Neural cell (in vitro differentiated cells): ENCODE measurements at regions not wholly inside any gene's neighbourhood (a gene's known extent, or its start where the extent isn't known, plus 50 kb on each side); places are given as distances from the start of the nearest gene placed in this dataset.

Experiments
- H2AFZ ChIP-seq: fragments of 200-600, 300-800 bp; sonication (generic), shearing (Covaris generic); 2 replicates; pipeline ENCODE4 v1.6.0; 2014; ENCODE audit warnings: low read depth, mild to moderate bottlenecking, antibody characterized with exemption, low read length, moderate library complexity
- H3F3A ChIP-seq: fragments of 200-600 bp; shearing (Covaris generic); 2 replicates; pipeline ENCODE4 v1.6.1; 2016; ENCODE audit warnings: mild to moderate bottlenecking, moderate library complexity, mixed read lengths, antibody characterized with exemption, low read length; ENCODE audit not compliant: insufficient read depth, poor library complexity, severe bottlenecking
- H3K27ac ChIP-seq: fragments of 200-600, 300-800 bp; sonication (generic), shearing (Covaris generic); 2 replicates; pipeline ENCODE4 v1.5.1; 2014; ENCODE audit warnings: mild to moderate bottlenecking, low read length, moderate library complexity
- H3K27me3 ChIP-seq: fragments of 300-800, 200-600 bp; sonication (generic), shearing (Covaris generic); 2 replicates; pipeline ENCODE4 v1.6.0; 2014; ENCODE audit warnings: mild to moderate bottlenecking, low read depth, low read length, moderate library complexity; ENCODE audit not compliant: insufficient read depth
- H3K36me3 ChIP-seq: fragments of 300-800, 200-600 bp; sonication (generic), shearing (Covaris generic); 2 replicates; pipeline ENCODE4 v1.5.1; 2014; ENCODE audit warnings: mild to moderate bottlenecking, antibody characterized with exemption, low read length, moderate library complexity; ENCODE audit not compliant: insufficient read depth
- H3K4me2 ChIP-seq: fragments of 300-800, 200-600 bp; sonication (generic), shearing (Covaris generic); 2 replicates; pipeline ENCODE4 v1.6.0; 2014; ENCODE audit warnings: mild to moderate bottlenecking, low read length
- H3K4me3 ChIP-seq: fragments of 300-800, 200-600 bp; sonication (generic), shearing (Covaris generic); 2 replicates; pipeline ENCODE4 v1.5.1; 2014; ENCODE audit warnings: mild to moderate bottlenecking, low read length, moderate library complexity
- H3K79me2 ChIP-seq: fragments of 200-600 bp; shearing (Covaris generic); replicated peaks from 2 replicates; pipeline ENCODE4 v1.6.0; 2014; ENCODE audit warnings: mild to moderate bottlenecking, low read length, moderate library complexity; ENCODE audit not compliant: insufficient read depth
- H3K9ac ChIP-seq: fragments of 300-800, 200-600 bp; sonication (generic), shearing (Covaris generic); 2 replicates; pipeline ENCODE4 v1.6.1; 2016; ENCODE audit warnings: mild to moderate bottlenecking, low read length, mixed read lengths
- H3K9me2 ChIP-seq: fragments of 200-600 bp; shearing (Covaris generic); 2 replicates; pipeline ENCODE4 v1.6.1; 2016; ENCODE audit warnings: mild to moderate bottlenecking, low read length, mixed read lengths; ENCODE audit not compliant: insufficient read depth
- H3K9me3 ChIP-seq: fragments of 200-600, 300-800 bp; sonication (generic), shearing (Covaris generic); 2 replicates; pipeline ENCODE4 v1.6.1; 2016; ENCODE audit warnings: mild to moderate bottlenecking, mixed run types, low read length, moderate library complexity, mixed read lengths
- H4K20me1 ChIP-seq: fragments of 200-600 bp; shearing (Covaris generic); 2 replicates; pipeline ENCODE4 v1.6.1; 2016; ENCODE audit warnings: mild to moderate bottlenecking, mixed run types; ENCODE audit not compliant: insufficient read depth
- EP300 ChIP-seq: fragments of 450-650 bp; conservative IDR thresholded peaks from 2 replicates; pipeline ENCODE4 v1.6.1; 2014; ENCODE audit warnings: antibody characterized with exemption, mild to moderate bottlenecking, moderate library complexity; ENCODE audit not compliant: poor library complexity, severe bottlenecking
- EZH2 ChIP-seq: fragments of 200-600, 300-800 bp; shearing (Covaris generic), sonication (generic); IDR thresholded peaks from 2 replicates; pipeline ENCODE4 v1.6.1; 2014; ENCODE audit warnings: antibody characterized with exemption, low read length, borderline replicate concordance, mild to moderate bottlenecking; ENCODE audit not compliant: insufficient read depth, poor library complexity, severe bottlenecking
- MXI1 ChIP-seq: fragments of 450-650 bp; conservative IDR thresholded peaks from 2 replicates; pipeline ENCODE4 v1.6.1; 2014; ENCODE audit warnings: antibody characterized with exemption, mild to moderate bottlenecking; ENCODE audit not compliant: poor library complexity, severe bottlenecking
- POLR2AphosphoS5 ChIP-seq: IDR thresholded peaks from 2 replicates; pipeline ENCODE4 v1.6.1; 2012
- RAD21 ChIP-seq: fragments of 450-650 bp; conservative IDR thresholded peaks from 2 replicates; pipeline ENCODE4 v1.6.1; 2014; ENCODE audit warnings: antibody characterized with exemption, mild to moderate bottlenecking, moderate library complexity
- SMC3 ChIP-seq: fragments of 450-650 bp; conservative IDR thresholded peaks from 2 replicates; pipeline ENCODE4 v1.6.1; 2014; ENCODE audit warnings: antibody characterized with exemption, mild to moderate bottlenecking, moderate library complexity; ENCODE audit not compliant: poor library complexity
- TAF1 ChIP-seq: IDR thresholded peaks from 2 replicates; pipeline ENCODE4 v1.6.1; 2012; ENCODE audit warnings: low read depth
- TF ChIP-seq, protein P1 (sequence below): fragments of 450-650 bp; IDR thresholded peaks from 2 replicates; pipeline ENCODE4 v1.5.1; 2014; ENCODE audit warnings: antibody characterized with exemption, mild to moderate bottlenecking, moderate library complexity; ENCODE audit not compliant: poor library complexity, severe bottlenecking
- TF ChIP-seq, protein P2 (sequence below): IDR thresholded peaks from 2 replicates; pipeline ENCODE4 v1.6.1; 2012; ENCODE audit warnings: borderline replicate concordance

DNA sequence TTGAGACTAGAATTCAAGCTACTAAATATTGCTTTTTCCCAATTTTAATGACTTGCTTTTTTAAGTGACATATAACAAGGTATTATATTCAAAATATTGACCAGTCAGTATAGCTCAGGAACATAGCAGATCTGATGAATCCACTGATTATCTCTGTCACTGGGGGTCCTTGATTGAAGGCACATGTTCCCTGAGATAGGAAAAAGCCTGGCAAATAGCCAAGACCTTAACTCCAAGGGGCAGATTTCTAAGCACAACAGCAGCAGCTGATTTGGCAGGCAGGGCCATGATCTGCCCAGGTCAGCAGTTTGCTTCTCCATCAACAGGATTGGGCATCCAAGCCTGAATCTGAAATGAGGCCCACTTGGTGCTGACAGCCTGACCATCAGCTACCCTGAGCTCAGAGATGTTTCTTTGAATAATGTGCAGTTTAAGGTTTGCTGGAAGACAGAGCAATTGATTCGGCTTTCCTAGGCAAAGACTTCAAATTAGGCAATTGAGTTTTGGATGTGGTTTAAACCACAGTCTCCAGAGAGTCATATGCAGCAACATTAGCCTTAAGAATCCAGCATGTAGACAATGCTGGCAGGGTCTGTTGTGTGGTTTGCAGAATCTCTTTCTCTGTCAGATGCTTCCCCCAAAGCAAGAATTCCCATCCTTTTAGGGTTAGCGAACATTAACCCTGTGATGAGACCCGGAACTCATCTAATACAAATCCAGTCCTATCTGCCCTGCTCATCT lies 352.6 kb downstream of the ADRA2A start:
- Histone ChIP-seq H3K27me3 (no peaks in the 10 kb centered on the region), H3K27ac (no peak overlapping the region), H3K9me2 (no peaks in the 10 kb centered on the region), H3K9me3 (no peaks in the 10 kb centered on the region), H3K79me2 (no peaks in the 10 kb centered on the region), H3K4me3 (no peak overlapping the region), H4K20me1 (no peaks in the 10 kb centered on the region), H3K4me2 (no peak overlapping the region), H3K9ac (no peak overlapping the region), H3K36me3 (no peaks in the 10 kb centered on the region), H3F3A (no peaks in the 10 kb centered on the region), H2AFZ (no peak overlapping the region)
- TF ChIP-seq EP300, result no peak
- no peak for TF ChIP-seq SMC3
- TF ChIP-seq, protein P1, sequence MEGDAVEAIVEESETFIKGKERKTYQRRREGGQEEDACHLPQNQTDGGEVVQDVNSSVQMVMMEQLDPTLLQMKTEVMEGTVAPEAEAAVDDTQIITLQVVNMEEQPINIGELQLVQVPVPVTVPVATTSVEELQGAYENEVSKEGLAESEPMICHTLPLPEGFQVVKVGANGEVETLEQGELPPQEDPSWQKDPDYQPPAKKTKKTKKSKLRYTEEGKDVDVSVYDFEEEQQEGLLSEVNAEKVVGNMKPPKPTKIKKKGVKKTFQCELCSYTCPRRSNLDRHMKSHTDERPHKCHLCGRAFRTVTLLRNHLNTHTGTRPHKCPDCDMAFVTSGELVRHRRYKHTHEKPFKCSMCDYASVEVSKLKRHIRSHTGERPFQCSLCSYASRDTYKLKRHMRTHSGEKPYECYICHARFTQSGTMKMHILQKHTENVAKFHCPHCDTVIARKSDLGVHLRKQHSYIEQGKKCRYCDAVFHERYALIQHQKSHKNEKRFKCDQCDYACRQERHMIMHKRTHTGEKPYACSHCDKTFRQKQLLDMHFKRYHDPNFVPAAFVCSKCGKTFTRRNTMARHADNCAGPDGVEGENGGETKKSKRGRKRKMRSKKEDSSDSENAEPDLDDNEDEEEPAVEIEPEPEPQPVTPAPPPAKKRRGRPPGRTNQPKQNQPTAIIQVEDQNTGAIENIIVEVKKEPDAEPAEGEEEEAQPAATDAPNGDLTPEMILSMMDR, result no peak
- TF ChIP-seq, protein P2, sequence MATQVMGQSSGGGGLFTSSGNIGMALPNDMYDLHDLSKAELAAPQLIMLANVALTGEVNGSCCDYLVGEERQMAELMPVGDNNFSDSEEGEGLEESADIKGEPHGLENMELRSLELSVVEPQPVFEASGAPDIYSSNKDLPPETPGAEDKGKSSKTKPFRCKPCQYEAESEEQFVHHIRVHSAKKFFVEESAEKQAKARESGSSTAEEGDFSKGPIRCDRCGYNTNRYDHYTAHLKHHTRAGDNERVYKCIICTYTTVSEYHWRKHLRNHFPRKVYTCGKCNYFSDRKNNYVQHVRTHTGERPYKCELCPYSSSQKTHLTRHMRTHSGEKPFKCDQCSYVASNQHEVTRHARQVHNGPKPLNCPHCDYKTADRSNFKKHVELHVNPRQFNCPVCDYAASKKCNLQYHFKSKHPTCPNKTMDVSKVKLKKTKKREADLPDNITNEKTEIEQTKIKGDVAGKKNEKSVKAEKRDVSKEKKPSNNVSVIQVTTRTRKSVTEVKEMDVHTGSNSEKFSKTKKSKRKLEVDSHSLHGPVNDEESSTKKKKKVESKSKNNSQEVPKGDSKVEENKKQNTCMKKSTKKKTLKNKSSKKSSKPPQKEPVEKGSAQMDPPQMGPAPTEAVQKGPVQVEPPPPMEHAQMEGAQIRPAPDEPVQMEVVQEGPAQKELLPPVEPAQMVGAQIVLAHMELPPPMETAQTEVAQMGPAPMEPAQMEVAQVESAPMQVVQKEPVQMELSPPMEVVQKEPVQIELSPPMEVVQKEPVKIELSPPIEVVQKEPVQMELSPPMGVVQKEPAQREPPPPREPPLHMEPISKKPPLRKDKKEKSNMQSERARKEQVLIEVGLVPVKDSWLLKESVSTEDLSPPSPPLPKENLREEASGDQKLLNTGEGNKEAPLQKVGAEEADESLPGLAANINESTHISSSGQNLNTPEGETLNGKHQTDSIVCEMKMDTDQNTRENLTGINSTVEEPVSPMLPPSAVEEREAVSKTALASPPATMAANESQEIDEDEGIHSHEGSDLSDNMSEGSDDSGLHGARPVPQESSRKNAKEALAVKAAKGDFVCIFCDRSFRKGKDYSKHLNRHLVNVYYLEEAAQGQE, result no peak
- TF ChIP-seq RAD21, result no peak
- TF ChIP-seq POLR2AphosphoS5, result no peak
- TF ChIP-seq TAF1, result no peak
- TF ChIP-seq MXI1, result no peak
- TF ChIP-seq EZH2, result no peak

DNA sequence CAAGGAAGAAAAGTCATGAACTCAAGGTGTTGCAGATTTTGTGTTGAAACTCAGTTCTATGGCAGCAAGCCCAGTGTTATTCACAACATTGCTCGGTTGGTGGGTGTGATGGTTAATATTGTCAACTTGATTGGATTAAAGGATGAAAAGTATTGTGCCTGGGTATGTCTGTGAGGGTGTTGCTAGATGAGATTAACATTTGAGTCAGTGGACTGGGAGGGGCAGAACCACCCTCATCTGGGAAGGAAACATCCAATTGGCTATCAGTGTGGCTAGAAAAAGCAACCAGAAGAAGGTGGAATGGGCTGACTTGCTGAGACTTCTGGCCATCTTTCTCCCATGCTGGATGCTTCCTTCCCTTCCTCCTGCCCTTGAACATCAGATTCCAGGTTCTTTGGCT lies 353.2 kb downstream of the ADRA2A start:
- no peak overlapping the region for H2AFZ ChIP-seq
- no peaks in the 10 kb centered on the region for H3K79me2 ChIP-seq
- no peak overlapping the region for H3K4me2 ChIP-seq
- no peaks in the 10 kb centered on the region for H3K36me3 ChIP-seq
- H3F3A ChIP-seq, result no peaks in the 10 kb centered on the region
- TF ChIP-seq EP300 (no peak), POLR2AphosphoS5 (no peak), TAF1 (no peak), RAD21 (no peak), EZH2 (no peak), MXI1 (no peak), SMC3 (no peak)
- TF ChIP-seq, protein P2, result no peak
- TF ChIP-seq, protein P1, result no peak
- H3K4me3 ChIP-seq, result no peak overlapping the region
- H3K9me2 ChIP-seq, result no peaks in the 10 kb centered on the region
- no peaks in the 10 kb centered on the region for H3K27me3 ChIP-seq
- no peaks in the 10 kb centered on the region for H4K20me1 ChIP-seq
- no peaks in the 10 kb centered on the region for H3K9me3 ChIP-seq
- H3K9ac ChIP-seq, result no peak overlapping the region
- H3K27ac ChIP-seq, result no peak overlapping the region
